ENCODE measurements at regions not wholly inside any gene's neighbourhood (a gene's known extent, or its start where the extent isn't known, plus 50 kb on each side); places are given as distances from the start of the nearest gene placed in this dataset.
"Not testable (repeated sequence)": the region's sequence is repeated elsewhere in the genome, so short reads cannot be mapped to it uniquely, and the experiment has no call there.

GRCh38 chr7:153701678-153702077, 350.5 kb upstream of the DPP6 start:
- Histone ChIP-seq H3K27ac (no peak overlapping the region), H3K4me3 (no peak overlapping the region), H3K9me3 (peaks cover 0 to 5% of the 10 kb centered on the region in 2 donors), H3K36me3 (no peaks in the 10 kb centered on the region), H3K4me1 (no peaks in the 10 kb centered on the region), H3K27me3 (no peaks in the 10 kb centered on the region)
- intact Hi-C loops (cut with DNase I; ENCODE audit: low total_unique reads), result no loop called here
- TF ChIP-seq POLR2A (IDR thresholded peaks at IDR 0.05) (no peak), CTCF (IDR thresholded peaks at IDR 0.05) (no peak), POLR2AphosphoS5 (IDR thresholded peaks at IDR 0.05) (no peak)
- no peak for DNase-seq (ENCODE audit: low spot score in 2 of 2)

GRCh38 chr7:153723892-153724291, 328.3 kb upstream of the DPP6 start:
- H3K4me1 ChIP-seq; DNase-seq (ENCODE audit: low spot score in 2 of 2); intact Hi-C loops (cut with DNase I; ENCODE audit: low total_unique reads); H3K4me3 ChIP-seq; H3K9me3 ChIP-seq; H3K27ac ChIP-seq; H3K27me3 ChIP-seq; H3K36me3 ChIP-seq: not testable (repeated sequence)

- H3K9me3 ChIP-seq; H3K4me3 ChIP-seq; H3K27ac ChIP-seq; H3K27me3 ChIP-seq; H3K4me1 ChIP-seq; H3K36me3 ChIP-seq; DNase-seq (ENCODE audit: low spot score in 2 of 2); intact Hi-C loops (cut with DNase I; ENCODE audit: low total_unique reads): not testable (repeated sequence)
These were observed 320.7 kb upstream of the DPP6 start for GRCh38 chr7:153731504-153731903.

GRCh38 chr7:153743434-153743833, 308.8 kb upstream of the DPP6 start:
- intact Hi-C loops (cut with DNase I; ENCODE audit: low total_unique reads); DNase-seq (ENCODE audit: low spot score in 2 of 2); H3K27me3 ChIP-seq; H3K4me3 ChIP-seq; H3K36me3 ChIP-seq; H3K4me1 ChIP-seq; H3K27ac ChIP-seq; H3K9me3 ChIP-seq: not testable (repeated sequence)

GRCh38 chr7:153747969-153748368, 304.2 kb upstream of the DPP6 start:
- intact Hi-C loops (cut with DNase I; ENCODE audit: low total_unique reads); H3K36me3 ChIP-seq; H3K27ac ChIP-seq; DNase-seq (ENCODE audit: low spot score in 2 of 2); H3K4me3 ChIP-seq; H3K27me3 ChIP-seq; H3K9me3 ChIP-seq; H3K4me1 ChIP-seq: not testable (repeated sequence)

GRCh38 chr7:153748885-153749284, 303.3 kb upstream of the DPP6 start:
- H3K4me1 ChIP-seq; DNase-seq (ENCODE audit: low spot score in 2 of 2); H3K27me3 ChIP-seq; H3K9me3 ChIP-seq; H3K4me3 ChIP-seq; H3K27ac ChIP-seq; H3K36me3 ChIP-seq; intact Hi-C loops (cut with DNase I; ENCODE audit: low total_unique reads): not testable (repeated sequence)

GRCh38 chr7:153765869-153766268, 286.3 kb upstream of the DPP6 start:
- DNase-seq (ENCODE audit: low spot score in 2 of 2); intact Hi-C loops (cut with DNase I; ENCODE audit: low total_unique reads); H3K9me3 ChIP-seq: not testable (repeated sequence)

GRCh38 chr7:153766926-153767325, 285.3 kb upstream of the DPP6 start:
- H3K4me1 ChIP-seq; DNase-seq (ENCODE audit: low spot score in 2 of 2); H3K36me3 ChIP-seq; H3K4me3 ChIP-seq; intact Hi-C loops (cut with DNase I; ENCODE audit: low total_unique reads); H3K27me3 ChIP-seq; H3K9me3 ChIP-seq; H3K27ac ChIP-seq: not testable (repeated sequence)

More at GRCh38 chr7:153765869-153766268, 286.3 kb upstream of the DPP6 start:
- not testable (repeated sequence) for H3K27ac ChIP-seq, H3K27me3 ChIP-seq, H3K4me3 ChIP-seq, H3K4me1 ChIP-seq, H3K36me3 ChIP-seq

GRCh38 chr7:153772966-153773365, 279.2 kb upstream of the DPP6 start:
- no peak for DNase-seq (ENCODE audit: low spot score in 2 of 2)
- H3K4me3 ChIP-seq, result no peak overlapping the region
- TF ChIP-seq POLR2A (IDR thresholded peaks at IDR 0.05) (no peak), POLR2AphosphoS5 (IDR thresholded peaks at IDR 0.05) (no peak), CTCF (IDR thresholded peaks at IDR 0.05) (no peak)
- H3K36me3 ChIP-seq, result no peaks in the 10 kb centered on the region
- intact Hi-C loops (cut with DNase I; ENCODE audit: low total_unique reads), result no loop called here
- no peaks in the 10 kb centered on the region for H3K4me1 ChIP-seq
- H3K9me3 ChIP-seq, result no peaks in the 10 kb centered on the region
- no peaks in the 10 kb centered on the region for H3K27me3 ChIP-seq
- H3K27ac ChIP-seq, result no peak overlapping the region

- H3K9me3 ChIP-seq; H3K27ac ChIP-seq; H3K36me3 ChIP-seq; H3K4me3 ChIP-seq; intact Hi-C loops (cut with DNase I; ENCODE audit: low total_unique reads); H3K4me1 ChIP-seq; DNase-seq (ENCODE audit: low spot score in 2 of 2); H3K27me3 ChIP-seq: not testable (repeated sequence)
These were observed 275.3 kb upstream of the DPP6 start for GRCh38 chr7:153776940-153777339.

GRCh38 chr7:153797363-153797762, 254.8 kb upstream of the DPP6 start:
- DNase-seq (ENCODE audit: low spot score in 2 of 2); H3K4me1 ChIP-seq; intact Hi-C loops (cut with DNase I; ENCODE audit: low total_unique reads); H3K27me3 ChIP-seq; H3K27ac ChIP-seq; H3K36me3 ChIP-seq; H3K9me3 ChIP-seq; H3K4me3 ChIP-seq: not testable (repeated sequence)
